BLaER1 (cell line): ENCODE measurements at regions not wholly inside any gene's neighbourhood (a gene's known extent, or its start where the extent isn't known, plus 50 kb on each side); places are given as distances from the start of the nearest gene placed in this dataset.

Experiments
- H3K27ac ChIP-seq: shearing (Covaris generic); formaldehyde crosslinking; 2 replicates; pipeline ENCODE4 v1.8.1; 2022
- H3K27me3 ChIP-seq: shearing (Covaris generic); formaldehyde crosslinking; 2 replicates; pipeline ENCODE4 v1.8.1; 2022
- H3K36me3 ChIP-seq: shearing (Covaris generic); formaldehyde crosslinking; 2 replicates; pipeline ENCODE4 v1.8.1; 2022
- H3K4me1 ChIP-seq: shearing (Covaris generic); formaldehyde crosslinking; 2 replicates; pipeline ENCODE4 v1.8.1; 2022
- H3K4me2 ChIP-seq: shearing (Covaris generic); formaldehyde crosslinking; 2 replicates; pipeline ENCODE4 v1.8.1; 2022
- H3K4me3 ChIP-seq: shearing (Covaris generic); formaldehyde crosslinking; 2 replicates; pipeline ENCODE4 v1.8.1; 2022
- H3K9ac ChIP-seq: shearing (Covaris generic); formaldehyde crosslinking; 2 replicates; pipeline ENCODE4 v1.8.1; 2022
- H3K9me3 ChIP-seq: shearing (Covaris generic); formaldehyde crosslinking; 2 replicates; pipeline ENCODE4 v1.8.1; 2022
- H4K20me1 ChIP-seq: shearing (Covaris generic); formaldehyde crosslinking; 2 replicates; pipeline ENCODE4 v1.8.1; 2022
- Cebpa-rat ChIP-seq: shearing (Covaris generic); IDR thresholded peaks from 2 replicates; pipeline ENCODE4 v1.8.1; 2022

DNA sequence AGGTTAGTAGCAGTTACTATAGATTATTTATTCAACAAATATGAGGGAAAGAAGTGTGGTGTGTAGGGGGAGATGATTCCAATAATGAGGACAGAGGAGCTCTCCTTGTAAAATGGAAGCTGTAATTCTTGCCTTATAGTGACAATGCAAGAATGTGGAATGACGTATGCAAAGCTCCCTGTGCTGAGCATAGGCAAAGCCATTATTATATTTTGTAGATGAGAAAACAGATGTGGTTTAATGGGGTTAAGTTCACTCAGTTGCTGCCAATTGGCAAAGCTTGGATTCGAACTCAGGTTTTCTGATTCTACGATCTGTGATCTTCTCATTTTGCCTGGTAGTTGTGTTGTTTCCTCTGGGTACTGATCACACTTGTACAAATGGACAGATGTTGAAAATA, 153.3 kb downstream of the LSMEM1 start:
- Histone ChIP-seq H3K9me3 (no peaks in the 10 kb centered on the region), H3K27me3 (no peaks in the 10 kb centered on the region), H3K4me1 (no peaks in the 10 kb centered on the region), H3K4me3 (no peak overlapping the region), H3K4me2 (no peak overlapping the region), H3K36me3 (no peaks in the 10 kb centered on the region), H4K20me1 (no peaks in the 10 kb centered on the region), H3K9ac (no peak overlapping the region), H3K27ac (no peak overlapping the region)
- TF ChIP-seq Cebpa-rat, result no peak

- H3K4me3 ChIP-seq, result no peak overlapping the region
- TF ChIP-seq Cebpa-rat, result no peak
- H3K4me1 ChIP-seq, result no peaks in the 10 kb centered on the region
- H3K9ac ChIP-seq, result no peak overlapping the region
- H3K9me3 ChIP-seq, result no peaks in the 10 kb centered on the region
- no peaks in the 10 kb centered on the region for H3K27me3 ChIP-seq
- no peak overlapping the region for H3K27ac ChIP-seq
- H4K20me1 ChIP-seq, result no peaks in the 10 kb centered on the region
- H3K36me3 ChIP-seq, result no peaks in the 10 kb centered on the region
- H3K4me2 ChIP-seq, result no peak overlapping the region
These were observed 154.5 kb downstream of the TMEM168 start for GRCh38 chr7:112635742-112636141.

DNA sequence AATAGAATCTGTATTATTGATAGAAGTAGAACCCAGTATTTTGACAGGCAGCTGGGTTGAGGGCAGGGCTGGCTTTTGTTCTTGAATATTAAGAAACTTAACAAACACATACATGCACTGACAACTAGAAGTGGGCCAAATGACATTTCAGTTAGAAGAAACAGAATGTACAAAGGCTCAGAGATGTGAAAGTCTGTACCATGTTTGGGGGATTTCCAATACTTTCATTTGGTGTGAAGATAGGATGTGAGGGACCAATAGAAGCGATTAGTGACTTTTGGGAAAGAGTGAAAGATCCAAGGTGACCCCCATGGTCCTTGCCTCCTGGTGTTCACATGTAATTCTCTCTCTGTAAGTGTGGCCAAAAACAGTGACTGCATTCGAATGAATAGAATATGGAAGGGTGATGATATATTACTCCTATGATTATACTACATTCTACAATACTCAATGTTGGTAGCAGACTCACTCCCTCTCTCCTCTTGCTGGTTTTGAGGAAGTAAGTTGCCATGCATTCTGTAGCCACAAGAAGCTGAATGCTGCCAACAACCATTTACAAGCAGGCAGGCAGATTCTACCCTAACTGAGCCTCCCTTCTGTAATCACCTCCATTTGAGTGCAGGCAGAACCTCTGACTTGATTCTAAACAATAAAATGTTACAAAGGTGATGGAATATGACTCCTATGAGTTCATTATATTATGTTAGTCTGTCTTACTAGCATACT, 151.4 kb downstream of the TMEM168 start:
- no peaks in the 10 kb centered on the region for H3K27me3 ChIP-seq

GRCh38 chr7:112640685-112641084, 149.5 kb downstream of the TMEM168 start:
- Histone ChIP-seq H3K27ac (no peak overlapping the region), H3K9me3 (peaks cover 10% of the 10 kb centered on the region), H3K27me3 (no peaks in the 10 kb centered on the region), H3K4me1 (no peaks in the 10 kb centered on the region), H3K4me3 (no peak overlapping the region), H3K9ac (no peak overlapping the region), H3K4me2 (no peak overlapping the region), H3K36me3 (no peaks in the 10 kb centered on the region), H4K20me1 (no peaks in the 10 kb centered on the region)
- no peak for TF ChIP-seq Cebpa-rat

More for the DNA sequence above, 151.4 kb downstream of the TMEM168 start:
- Histone ChIP-seq H3K9me3 (peaks cover 10% of the 10 kb centered on the region), H3K4me1 (no peaks in the 10 kb centered on the region), H3K4me2 (no peak overlapping the region), H3K9ac (no peak overlapping the region), H3K36me3 (no peaks in the 10 kb centered on the region), H4K20me1 (no peaks in the 10 kb centered on the region), H3K4me3 (no peak overlapping the region), H3K27ac (no peak overlapping the region)
- TF ChIP-seq Cebpa-rat, result no peak

DNA sequence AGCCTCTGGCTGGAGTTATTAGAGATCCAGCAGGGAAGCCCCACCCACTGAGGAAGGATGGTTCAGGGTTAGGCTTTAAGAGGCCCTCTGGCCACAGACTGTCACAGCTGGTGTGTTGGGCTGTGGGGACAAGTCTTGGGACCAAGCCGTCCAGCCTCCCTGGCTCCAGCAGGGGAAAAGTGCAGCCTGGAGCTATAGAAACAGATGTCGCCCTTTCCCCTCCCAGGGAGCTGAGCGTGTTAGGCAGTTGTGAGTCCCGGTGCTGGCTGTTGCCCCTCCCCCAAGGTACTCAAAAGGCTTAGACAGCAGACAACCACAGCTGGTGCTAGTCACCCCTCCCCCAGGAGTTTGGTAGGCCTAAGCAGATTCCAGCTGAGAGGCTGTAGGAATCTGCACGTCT, 143.4 kb downstream of the TMEM168 start:
- no peak overlapping the region for H3K4me2 ChIP-seq
- no peak overlapping the region for H3K27ac ChIP-seq
- H3K4me3 ChIP-seq, result no peak overlapping the region
- no peaks in the 10 kb centered on the region for H3K4me1 ChIP-seq
- no peaks in the 10 kb centered on the region for H3K36me3 ChIP-seq
- no peak for TF ChIP-seq Cebpa-rat
- H3K9ac ChIP-seq, result no peak overlapping the region
- H3K27me3 ChIP-seq, result no peaks in the 10 kb centered on the region
- H3K9me3 ChIP-seq, result peaks cover 36% of the 10 kb centered on the region
- no peaks in the 10 kb centered on the region for H4K20me1 ChIP-seq

DNA sequence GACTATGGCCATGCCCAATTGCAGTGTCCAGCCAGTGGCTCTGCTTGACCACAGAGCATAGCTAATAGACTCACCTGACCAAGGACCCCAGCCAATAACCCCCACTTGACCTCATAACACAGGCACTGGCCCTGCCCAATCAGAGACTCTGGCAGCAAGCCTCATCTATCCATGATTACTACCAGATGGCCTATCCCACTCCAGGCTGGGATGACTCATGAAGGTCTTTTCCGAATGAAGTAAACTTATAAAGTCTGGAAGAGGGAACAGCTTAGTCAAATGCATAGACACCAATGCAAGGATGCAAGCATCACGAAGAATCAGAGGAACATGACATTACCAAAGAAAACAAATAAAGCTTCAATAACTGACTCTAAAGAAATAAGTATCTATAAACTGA, 141.4 kb downstream of the TMEM168 start:
- H3K4me3 ChIP-seq, result no peak overlapping the region
- H3K9me3 ChIP-seq, result peaks cover 26% of the 10 kb centered on the region
- H3K9ac ChIP-seq, result no peak overlapping the region
- H3K27me3 ChIP-seq, result no peaks in the 10 kb centered on the region
- no peak overlapping the region for H3K27ac ChIP-seq
- H3K4me2 ChIP-seq, result no peak overlapping the region
- TF ChIP-seq Cebpa-rat, result no peak
- H3K4me1 ChIP-seq, result no peaks in the 10 kb centered on the region
- no peaks in the 10 kb centered on the region for H3K36me3 ChIP-seq
- H4K20me1 ChIP-seq, result no peaks in the 10 kb centered on the region

DNA sequence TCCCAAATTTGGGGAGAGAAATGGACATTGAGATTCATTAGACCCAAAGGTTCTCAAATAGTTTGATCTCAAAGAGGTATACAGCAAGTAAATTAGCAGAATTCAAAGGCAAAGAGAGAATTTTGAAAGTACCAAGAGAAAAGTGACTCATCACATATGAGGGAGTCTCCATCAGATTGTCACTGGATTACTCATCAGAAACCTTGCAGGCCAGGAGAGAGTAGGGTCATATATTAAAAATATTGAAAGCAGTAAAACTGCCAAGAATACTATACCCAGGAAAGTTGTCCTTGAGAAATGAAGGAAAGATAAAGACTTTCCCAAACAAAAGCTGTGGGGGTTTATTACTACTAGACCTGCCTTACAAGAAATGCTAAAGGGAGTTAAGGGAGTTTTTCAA, 140.6 kb downstream of the TMEM168 start:
- Histone ChIP-seq H3K4me3 (no peak overlapping the region), H3K27me3 (no peaks in the 10 kb centered on the region), H3K9ac (no peak overlapping the region), H4K20me1 (no peaks in the 10 kb centered on the region), H3K9me3 (peaks cover 26% of the 10 kb centered on the region), H3K27ac (no peak overlapping the region), H3K4me1 (no peaks in the 10 kb centered on the region), H3K4me2 (no peak overlapping the region), H3K36me3 (no peaks in the 10 kb centered on the region)
- TF ChIP-seq Cebpa-rat, result no peak

GRCh38 chr7:112654322-112655216, 135.6 kb downstream of the TMEM168 start:
- H3K4me3 ChIP-seq, result no peak overlapping the region
- no peak overlapping the region for H3K9ac ChIP-seq
- no peak for TF ChIP-seq Cebpa-rat
- H3K36me3 ChIP-seq, result no peaks in the 10 kb centered on the region
- no peaks in the 10 kb centered on the region for H4K20me1 ChIP-seq
- no peaks in the 10 kb centered on the region for H3K27me3 ChIP-seq
- no peaks in the 10 kb centered on the region for H3K4me1 ChIP-seq
- H3K4me2 ChIP-seq, result no peak overlapping the region
- no peak overlapping the region for H3K27ac ChIP-seq
- H3K9me3 ChIP-seq, result peaks cover under 1% of the 10 kb centered on the region; the same call in 1 of the 2 replicates

GRCh38 chr7:112665709-112666108, 124.5 kb downstream of the TMEM168 start:
- Histone ChIP-seq H3K4me1 (no peaks in the 10 kb centered on the region), H3K27me3 (no peaks in the 10 kb centered on the region), H3K36me3 (no peaks in the 10 kb centered on the region), H3K4me3 (no peak overlapping the region), H3K9me3 (peaks cover 4% of the 10 kb centered on the region; the same call in 1 of the 2 replicates), H3K4me2 (no peak overlapping the region), H3K27ac (no peak overlapping the region), H4K20me1 (no peaks in the 10 kb centered on the region), H3K9ac (no peak overlapping the region)
- TF ChIP-seq Cebpa-rat, result no peak

GRCh38 chr7:112668561-112668960, 121.6 kb downstream of the TMEM168 start:
- no peak for TF ChIP-seq Cebpa-rat

More at GRCh38 chr7:112668561-112668960, 121.6 kb downstream of the TMEM168 start:
- Histone ChIP-seq H3K27me3 (no peaks in the 10 kb centered on the region), H3K9me3 (no peaks in the 10 kb centered on the region), H4K20me1 (no peaks in the 10 kb centered on the region), H3K4me3 (no peak overlapping the region), H3K36me3 (no peaks in the 10 kb centered on the region), H3K9ac (no peak overlapping the region), H3K27ac (no peak overlapping the region), H3K4me2 (no peak overlapping the region), H3K4me1 (no peaks in the 10 kb centered on the region)
